HepG2 (cell line): ENCODE measurements at regions not wholly inside any gene's neighbourhood (a gene's known extent, or its start where the extent isn't known, plus 50 kb on each side); places are given as distances from the start of the nearest gene placed in this dataset.

Experiments
- ATAC-seq: fragments of 200-7000 bp; cut with Tn5 transposase; 3 replicates; pipeline ENCODE4 v1.9.1; 2020; ENCODE audit warnings: mild to moderate bottlenecking, moderate library complexity
- BruUV-seq: library from RNA; stranded (reverse); fragments of 400-500 nt; replicated peaks from 2 replicates; lab custom pipeline; 2021; lab: Mats Ljungman, UMichigan
- CTCF ChIA-PET: fragments of 300-600 bp; formaldehyde crosslinking; extraction: SDS; loops from one replicate; lab custom pipeline; 2021; ENCODE audit warnings: low total read pairs, inconsistent platforms, low intra/inter-chr PET ratio; lab: Yijun Ruan, JAX
- POLR2A ChIA-PET: fragments of 350-600 bp; sonication (Branson Sonifier 250); formaldehyde crosslinking; loops from one replicate; lab custom pipeline; 2020; ENCODE audit warnings: antibody characterized with exemption, inconsistent platforms; lab: Yijun Ruan, JAX
- DNase-seq: peaks from one replicate; pipeline ENCODE4 v3.0.0-alpha.2; 2015; ENCODE audit warnings: low spot score
- FAIRE-seq: peaks from 3 replicates; lab custom pipeline; 2011; peaks lifted over from hg19 to GRCh38; lab: Jason Lieb, UNC
- H2AFZ ChIP-seq: one replicate; pipeline ENCODE4 v1.6.1; 2011; ENCODE audit warnings: low read length, inconsistent platforms
- H3K27ac ChIP-seq: fragments of 300-600 bp; 3 replicates; pipeline ENCODE4 v1.8.0; 2011; ENCODE audit warnings: mixed run types, mild to moderate bottlenecking, mixed read lengths, low read length, inconsistent platforms; ENCODE audit not compliant: insufficient read depth; ENCODE audit errors: extremely low read length
- H3K27me3 ChIP-seq, 2 experiments: fragments of 200-600 bp in 1 of 2; 2 replicates in 1 of 2; 3 replicates in 1 of 2; pipeline versions ENCODE4 v1.6.0 to v1.8.0; 2011; ENCODE audit warnings: low read length in 2 of 2, mild to moderate bottlenecking in 2 of 2, moderate library complexity in 2 of 2, inconsistent platforms in 1 of 2; ENCODE audit not compliant: insufficient read depth in 2 of 2, control insufficient read depth in 1 of 2
- H3K36me3 ChIP-seq, 2 experiments: fragments of 200-600 bp in 1 of 2; replicated peaks in 1 of 2; 2 replicates in 1 of 2; 3 replicates in 1 of 2; pipeline versions ENCODE4 v1.5.1 to v1.8.0; 2011; ENCODE audit warnings: low read length in 2 of 2, inconsistent platforms in 1 of 2; ENCODE audit not compliant: insufficient read depth in 2 of 2, control insufficient read depth in 1 of 2
- H3K4me1 ChIP-seq: 2 replicates; pipeline ENCODE4 v1.5.1; 2012; ENCODE audit warnings: low read length, inconsistent platforms; ENCODE audit not compliant: insufficient read depth
- H3K4me2 ChIP-seq: 2 replicates; pipeline ENCODE4 v1.6.0; 2011; ENCODE audit warnings: low read depth, low read length, inconsistent platforms
- H3K4me3 ChIP-seq, 3 experiments: fragments of 200-600 bp in 1 of 3; sonication (generic), shearing (Covaris generic) in 1 of 3; replicated peaks in 1 of 3; 2 replicates each; pipeline ENCODE4 v1.5.1; 2011 to 2016; ENCODE audit warnings: low read length in 3 of 3, inconsistent platforms in 2 of 3, low read depth in 2 of 3, mild to moderate bottlenecking in 2 of 3, control low read depth in 1 of 3, mixed read lengths in 1 of 3; ENCODE audit not compliant: insufficient read depth in 1 of 3
- H3K79me2 ChIP-seq: one replicate; pipeline ENCODE4 v1.6.1; 2011; ENCODE audit warnings: low read length, inconsistent platforms; ENCODE audit not compliant: insufficient read depth
- H3K9ac ChIP-seq: 2 replicates; pipeline ENCODE4 v1.6.0; 2011; ENCODE audit warnings: mild to moderate bottlenecking, low read depth, low read length, inconsistent platforms; ENCODE audit not compliant: insufficient read depth
- H3K9me3 ChIP-seq: 2 replicates; pipeline ENCODE4 v1.5.1; 2012; ENCODE audit warnings: mild to moderate bottlenecking, low read length
- H4K20me1 ChIP-seq: 2 replicates; pipeline ENCODE4 v1.6.0; 2011; ENCODE audit warnings: inconsistent platforms, mild to moderate bottlenecking, low read length, moderate library complexity; ENCODE audit not compliant: insufficient read depth
- CREB3 ChIP-seq: sonication (generic); formaldehyde crosslinking; IDR thresholded peaks from 2 replicates; pipeline ENCODE4 v1.5.0; 2020; ENCODE audit warnings: missing genetic modification reagents
- DZIP1 ChIP-seq: sonication (generic); formaldehyde crosslinking; IDR thresholded peaks from 2 replicates; pipeline ENCODE4 v1.5.0; 2020; ENCODE audit warnings: mild to moderate bottlenecking, missing genetic modification reagents
- FOXO4 ChIP-seq: sonication (generic); formaldehyde crosslinking; conservative IDR thresholded peaks from 2 replicates; pipeline ENCODE4 v1.8.1; 2023; ENCODE audit warnings: missing genetic modification reagents
- HINFP ChIP-seq: sonication (generic); formaldehyde crosslinking; IDR thresholded peaks from 2 replicates; pipeline ENCODE4 v1.4.0; 2020; ENCODE audit warnings: low read depth, mild to moderate bottlenecking, missing genetic modification reagents
- KDM1A ChIP-seq: IDR thresholded peaks from 2 replicates; pipeline ENCODE4 v1.6.1; 2016; ENCODE audit warnings: missing compliant biosample characterization
- MLX ChIP-seq: IDR thresholded peaks from 2 replicates; pipeline ENCODE4 v1.6.1; 2016
- NFYC ChIP-seq: IDR thresholded peaks from 2 replicates; pipeline ENCODE4 v1.6.1; 2016; ENCODE audit warnings: missing genetic modification reagents, missing compliant biosample characterization
- NR3C1 ChIP-seq: sonication (generic); formaldehyde crosslinking; IDR thresholded peaks from 2 replicates; pipeline ENCODE4 v1.4.0; 2020; ENCODE audit warnings: missing genetic modification reagents
- ZNF230 ChIP-seq: sonication (generic); formaldehyde crosslinking; IDR thresholded peaks from 2 replicates; pipeline ENCODE4 v1.4.0; 2020; ENCODE audit warnings: mild to moderate bottlenecking, missing genetic modification reagents
- ZNF850 ChIP-seq: sonication (generic); formaldehyde crosslinking; conservative IDR thresholded peaks from 2 replicates; pipeline ENCODE4 v1.9.0; 2021; ENCODE audit warnings: mild to moderate bottlenecking, missing genetic modification reagents
- ZUFSP ChIP-seq: sonication (generic); formaldehyde crosslinking; IDR thresholded peaks from 2 replicates; pipeline ENCODE4 v1.9.0; 2021; ENCODE audit warnings: missing genetic modification reagents, mild to moderate bottlenecking, borderline replicate concordance
- WGBS: methylation state at CpG from one replicate; pipeline ENCODE4 v1.1.6; 2017; ENCODE audit warnings: low lambda C conversion rate; 5-methylcytosine and 5-hydroxymethylcytosine counted together
- in situ Hi-C: cut with HindIII; loops from 2 replicates; pipeline ENCODE4 v1.10.0; 2017; ENCODE audit warnings: low pct_unique_long_range_greater_than_20kb; ENCODE audit not compliant: extremely low pct_ligation_motif_present
- intact Hi-C: fragments of 100-400 bp; cut with micrococcal nuclease; formaldehyde crosslinking; loops from one replicate; pipeline ENCODE4 v1.10.0; 2022; ENCODE audit not compliant: unreplicated experiment

GRCh38 chr6:108746836-108747575 is 101.2 kb upstream of the ARMC2 start:
- FAIRE-seq (no peak), DNase-seq (no peak), ATAC-seq (no peak)
- in situ Hi-C loops (no loop called here), intact Hi-C loops (no loop called here)
- H3K4me2 ChIP-seq = no peak overlapping the region
- H3K4me1 ChIP-seq = peaks cover 68% of the 10 kb centered on the region
- WGBS = 58% methylated on average over 6 of the region's 9 CpGs
- H3K36me3 ChIP-seq = no peaks in the 10 kb centered on the region
- no peak overlapping the region for H3K27ac ChIP-seq
- no TSS peak for BruUV-seq
- ChIA-PET CTCF (no interaction called here), POLR2A (no interaction called here)
- H3K9me3 ChIP-seq = no peaks in the 10 kb centered on the region
- H3K4me3 ChIP-seq = no peak overlapping the region
- no peak overlapping the region for H3K9ac ChIP-seq
- no peaks in the 10 kb centered on the region for H3K79me2 ChIP-seq
- H2AFZ ChIP-seq = no peak overlapping the region
- no peaks in the 10 kb centered on the region for H3K27me3 ChIP-seq
- H4K20me1 ChIP-seq = no peaks in the 10 kb centered on the region
- TF ChIP-seq CREB3 (CRISPR knock-in tag) (no peak), DZIP1 (no peak), NFYC (CRISPR knock-in tag) (no peak), FOXO4 (CRISPR knock-in tag) (no peak), ZNF850 (CRISPR knock-in tag) (no peak), NR3C1 (CRISPR knock-in tag) (no peak), HINFP (CRISPR knock-in tag) (no peak), KDM1A (CRISPR knock-in tag) (no peak), ZNF230 (CRISPR knock-in tag) (no peak), MLX (CRISPR knock-in tag) (no peak), ZUFSP (CRISPR knock-in tag) (no peak)
